Activated naive CD8-positive, alpha-beta T cell treated with anti-CD3 and anti-CD28 coated beads, Interleukin-2, amount 10 ng/mL, durations not matched to agents 7 days and 5 days (primary cell): ENCODE measurements at regions not wholly inside any gene's neighbourhood (a gene's known extent, or its start where the extent isn't known, plus 50 kb on each side); places are given as distances from the start of the nearest gene placed in this dataset.

Experiments used
- ATAC-seq: fragments of 150-1000 bp; cut with Tn5 transposase; one replicate; pipeline ENCODE4 v1.10.0; 2021; ENCODE audit warnings: low read depth, moderate library complexity
- POLR2A ChIA-PET: fragments of 350-600 bp; sonication (Branson Sonifier 250); formaldehyde crosslinking; loops from one replicate; lab custom pipeline; 2021; ENCODE audit warnings: antibody characterized with exemption; lab: Charles Lee
- DNase-seq: peaks from one replicate; pipeline ENCODE4 v3.0.0; 2021
- H3K27ac Mint-ChIP-seq: one replicate; pipeline ENCODE4 v1.8.0; 2022; ENCODE audit warnings: mild to moderate bottlenecking, mixed read lengths
- H3K27me3 Mint-ChIP-seq: one replicate; pipeline ENCODE4 v1.8.0; 2022; ENCODE audit warnings: mild to moderate bottlenecking, moderate library complexity, mixed read lengths
- H3K36me3 Mint-ChIP-seq: one replicate; pipeline ENCODE4 v1.8.0; 2021; ENCODE audit warnings: mild to moderate bottlenecking, mixed read lengths
- H3K4me1 Mint-ChIP-seq: one replicate; pipeline ENCODE4 v1.8.0; 2021; ENCODE audit warnings: mixed read lengths
- H3K4me3 Mint-ChIP-seq: one replicate; pipeline ENCODE4 v1.8.0; 2022; ENCODE audit warnings: mild to moderate bottlenecking, moderate library complexity, mixed read lengths
- H3K9me3 Mint-ChIP-seq: one replicate; pipeline ENCODE4 v1.8.0; 2021; ENCODE audit warnings: mixed read lengths

- POLR2A ChIA-PET: no interaction called here
- ATAC-seq: no peak
- H3K27ac Mint-ChIP-seq: no peak overlapping the region
- peaks cover 10% of the 10 kb centered on the region for H3K27me3 Mint-ChIP-seq
- peaks cover 5% of the 10 kb centered on the region for H3K4me1 Mint-ChIP-seq
- no peak for DNase-seq
- no peak overlapping the region for H3K4me3 Mint-ChIP-seq
- peaks cover 10% of the 10 kb centered on the region for H3K9me3 Mint-ChIP-seq
- H3K36me3 Mint-ChIP-seq: peaks cover 9% of the 10 kb centered on the region
These were observed 81.0 kb downstream of the SEMA4F start for GRCh38 chr2:74735009-74735408.

- Mint-ChIP-seq H3K27ac (no peak overlapping the region), H3K4me1 (peaks cover 5% of the 10 kb centered on the region), H3K36me3 (peaks cover 9% of the 10 kb centered on the region), H3K9me3 (peaks cover 10% of the 10 kb centered on the region), H3K4me3 (no peak overlapping the region), H3K27me3 (peaks cover 10% of the 10 kb centered on the region)
- ATAC-seq: no peak
- DNase-seq: no peak
- POLR2A ChIA-PET: no interaction called here
These were observed 81.5 kb downstream of the SEMA4F start for GRCh38 chr2:74735564-74735963.

- Mint-ChIP-seq H3K36me3 (peaks cover 8% of the 10 kb centered on the region), H3K9me3 (peaks cover 10% of the 10 kb centered on the region), H3K27me3 (peaks cover 5% of the 10 kb centered on the region), H3K27ac (no peak overlapping the region), H3K4me1 (peaks cover 5% of the 10 kb centered on the region), H3K4me3 (no peak overlapping the region)
- POLR2A ChIA-PET: no interaction called here
- DNase-seq (no peak), ATAC-seq (no peak)
These were observed 82.5 kb downstream of the SEMA4F start for GRCh38 chr2:74736589-74736988.

GRCh38 chr2:74738586-74738985 lies 84.5 kb downstream of the SEMA4F start:
- Mint-ChIP-seq H3K9me3 (peaks cover 10% of the 10 kb centered on the region), H3K27ac (no peak overlapping the region), H3K27me3 (peaks cover 6% of the 10 kb centered on the region), H3K4me3 (no peak overlapping the region), H3K4me1 (peaks cover 5% of the 10 kb centered on the region), H3K36me3 (peaks cover 8% of the 10 kb centered on the region)
- POLR2A ChIA-PET: no interaction called here
- DNase-seq (no peak), ATAC-seq (no peak)

GRCh38 chr2:74739129-74739528 lies 85.1 kb downstream of the SEMA4F start:
- peaks cover 5% of the 10 kb centered on the region for H3K4me1 Mint-ChIP-seq
- peaks cover 8% of the 10 kb centered on the region for H3K36me3 Mint-ChIP-seq
- ATAC-seq (no peak), DNase-seq (no peak)
- peaks cover 10% of the 10 kb centered on the region for H3K9me3 Mint-ChIP-seq
- H3K4me3 Mint-ChIP-seq: no peak overlapping the region
- H3K27ac Mint-ChIP-seq: no peak overlapping the region
- POLR2A ChIA-PET: no interaction called here
- H3K27me3 Mint-ChIP-seq: peaks cover 6% of the 10 kb centered on the region

GRCh38 chr2:74739733-74740241 lies 85.7 kb downstream of the SEMA4F start:
- H3K27ac Mint-ChIP-seq: no peak overlapping the region
- no peak overlapping the region for H3K4me3 Mint-ChIP-seq
- H3K27me3 Mint-ChIP-seq: peaks cover 6% of the 10 kb centered on the region
- H3K4me1 Mint-ChIP-seq: peaks cover 5% of the 10 kb centered on the region
- ATAC-seq (no peak), DNase-seq (no peak)
- H3K9me3 Mint-ChIP-seq: peaks cover 10% of the 10 kb centered on the region
- peaks cover 8% of the 10 kb centered on the region for H3K36me3 Mint-ChIP-seq
- POLR2A ChIA-PET: no interaction called here

GRCh38 chr2:74740395-74740740 lies 86.3 kb downstream of the SEMA4F start:
- Mint-ChIP-seq H3K27me3 (peaks cover 6% of the 10 kb centered on the region), H3K4me1 (peaks cover 2% of the 10 kb centered on the region), H3K36me3 (peaks cover 8% of the 10 kb centered on the region), H3K9me3 (peaks cover 9% of the 10 kb centered on the region), H3K4me3 (no peak overlapping the region), H3K27ac (no peak overlapping the region)
- ATAC-seq: no peak
- POLR2A ChIA-PET: no interaction called here
- DNase-seq: no peak

GRCh38 chr2:74740741-74741431 lies 86.8 kb downstream of the SEMA4F start:
- Mint-ChIP-seq H3K36me3 (peaks cover 8% of the 10 kb centered on the region), H3K4me3 (no peak overlapping the region), H3K27me3 (peaks cover 6% of the 10 kb centered on the region), H3K9me3 (peaks cover 9% of the 10 kb centered on the region), H3K4me1 (no peaks in the 10 kb centered on the region), H3K27ac (no peak overlapping the region)
- no peak for DNase-seq
- POLR2A ChIA-PET: no interaction called here
- no peak for ATAC-seq

- POLR2A ChIA-PET: no interaction called here
- Mint-ChIP-seq H3K4me1 (no peaks in the 10 kb centered on the region), H3K27me3 (peaks cover 6% of the 10 kb centered on the region), H3K9me3 (peaks cover 6% of the 10 kb centered on the region), H3K36me3 (peaks cover 5% of the 10 kb centered on the region), H3K27ac (no peak overlapping the region), H3K4me3 (no peak overlapping the region)
- DNase-seq (no peak), ATAC-seq (no peak)
These were observed 87.6 kb downstream of the SEMA4F start for GRCh38 chr2:74741629-74742028.

- no peak for ATAC-seq
- Mint-ChIP-seq H3K27me3 (peaks cover 4% of the 10 kb centered on the region), H3K4me3 (no peak overlapping the region), H3K4me1 (no peaks in the 10 kb centered on the region), H3K27ac (no peak overlapping the region), H3K9me3 (no peaks in the 10 kb centered on the region), H3K36me3 (no peaks in the 10 kb centered on the region)
- POLR2A ChIA-PET: no interaction called here
- DNase-seq: no peak
These were observed 88.4 kb downstream of the SEMA4F start for GRCh38 chr2:74742471-74742870.

- DNase-seq: no peak
- Mint-ChIP-seq H3K27me3 (peaks cover 6% of the 10 kb centered on the region), H3K36me3 (no peaks in the 10 kb centered on the region), H3K4me1 (no peaks in the 10 kb centered on the region), H3K4me3 (no peak overlapping the region), H3K27ac (no peak overlapping the region), H3K9me3 (no peaks in the 10 kb centered on the region)
- POLR2A ChIA-PET: no interaction called here
- no peak for ATAC-seq
These were observed 89.0 kb downstream of the SEMA4F start for GRCh38 chr2:74743039-74743438.

GRCh38 chr2:74743778-74744177 lies 89.7 kb downstream of the SEMA4F start:
- no peaks in the 10 kb centered on the region for H3K36me3 Mint-ChIP-seq
- H3K27me3 Mint-ChIP-seq: peaks cover 4% of the 10 kb centered on the region
- H3K27ac Mint-ChIP-seq: no peak overlapping the region
- DNase-seq: no peak
- POLR2A ChIA-PET: no interaction called here
- H3K4me3 Mint-ChIP-seq: no peak overlapping the region
- no peak for ATAC-seq
- no peaks in the 10 kb centered on the region for H3K9me3 Mint-ChIP-seq
- H3K4me1 Mint-ChIP-seq: no peaks in the 10 kb centered on the region

GRCh38 chr2:74744731-74745515 lies 89.0 kb upstream of the HK2 start:
- DNase-seq (no peak), ATAC-seq (no peak)
- Mint-ChIP-seq H3K36me3 (no peaks in the 10 kb centered on the region), H3K4me3 (no peak overlapping the region), H3K27me3 (peaks cover 8% of the 10 kb centered on the region), H3K9me3 (no peaks in the 10 kb centered on the region), H3K27ac (no peak overlapping the region), H3K4me1 (no peaks in the 10 kb centered on the region)
- POLR2A ChIA-PET: no interaction called here

- POLR2A ChIA-PET: no interaction called here
- ATAC-seq: no peak
- no peaks in the 10 kb centered on the region for H3K9me3 Mint-ChIP-seq
- no peaks in the 10 kb centered on the region for H3K4me1 Mint-ChIP-seq
- peaks cover 8% of the 10 kb centered on the region for H3K27me3 Mint-ChIP-seq
- H3K4me3 Mint-ChIP-seq: no peak overlapping the region
- H3K36me3 Mint-ChIP-seq: no peaks in the 10 kb centered on the region
- no peak for DNase-seq
- no peak overlapping the region for H3K27ac Mint-ChIP-seq
These were observed 88.2 kb upstream of the HK2 start for GRCh38 chr2:74745766-74746165.
